Stimulated activated CD4-positive, alpha-beta T cell treated with anti-CD3 and anti-CD28 coated beads, Interleukin-15, amount 100 ng/mL, for 48 hours (primary cell): ENCODE measurements at regions not wholly inside any gene's neighbourhood (a gene's known extent, or its start where the extent isn't known, plus 50 kb on each side); places are given as distances from the start of the nearest gene placed in this dataset.
"Not testable (repeated sequence)": the region's sequence is repeated elsewhere in the genome, so short reads cannot be mapped to it uniquely, and the experiment has no call there.

ENCODE experiments used
- DNase-seq, 2 donors: peaks; one replicate each; pipeline ENCODE4 v3.0.0-alpha.2; 2020; ENCODE audit warnings: low read depth in 2 of 2

- DNase-seq, result not testable (repeated sequence)
Measured at GRCh38 chr3:152774230-152774629, 60.7 kb upstream of the P2RY1 start.

GRCh38 chr3:152778022-152778421 lies 56.9 kb upstream of the P2RY1 start:
- DNase-seq, result no peak

DNA sequence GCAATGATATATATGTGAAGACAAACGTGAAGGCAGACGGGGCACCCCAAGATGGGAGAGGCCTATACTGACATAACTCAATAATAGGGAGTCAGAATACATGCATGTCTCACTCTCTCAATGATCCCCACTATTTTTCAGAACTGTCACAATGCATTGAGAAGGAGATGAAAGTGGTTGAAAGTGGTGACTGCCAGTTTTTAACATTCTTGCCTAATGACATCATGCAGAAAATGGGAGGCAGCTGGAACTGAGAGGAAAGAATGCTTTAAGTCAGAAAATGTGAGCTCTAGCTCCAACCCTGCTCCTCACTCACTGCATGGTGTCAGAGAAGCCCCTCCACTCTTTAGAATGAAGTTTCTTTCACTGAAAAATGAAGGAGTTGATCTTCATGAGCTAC lies 55.3 kb upstream of the P2RY1 start:
- no peak for DNase-seq

- no peak for DNase-seq
Measured at GRCh38 chr3:152780553-152780952, 54.4 kb upstream of the P2RY1 start.

DNA sequence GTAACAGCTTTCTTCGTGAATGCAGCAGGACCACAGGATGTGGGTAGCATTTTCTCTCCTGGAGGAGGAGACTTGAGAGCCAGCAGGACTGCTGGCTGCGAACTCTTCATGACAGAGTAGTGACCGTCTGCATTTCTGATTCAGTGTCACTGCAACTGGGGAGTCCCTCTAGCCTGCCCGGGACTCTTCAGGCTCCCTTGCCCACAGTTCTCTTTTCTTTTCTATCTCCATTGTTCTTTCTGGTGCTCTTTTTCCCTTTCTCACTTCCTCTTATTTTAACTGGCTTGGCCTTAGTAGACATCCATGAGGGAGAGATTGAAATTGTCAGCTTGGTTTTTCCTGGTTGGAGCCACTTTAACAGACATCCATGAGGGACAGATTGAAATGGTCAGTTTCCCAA lies 49.9 kb upstream of the P2RY1 start:
- DNase-seq, result no peak
